CD14-positive monocyte (primary cell): ENCODE measurements at regions not wholly inside any gene's neighbourhood (a gene's known extent, or its start where the extent isn't known, plus 50 kb on each side); places are given as distances from the start of the nearest gene placed in this dataset.

ENCODE experiments used
- DNase-seq, 3 donors: peaks; one replicate each; pipeline ENCODE4 v3.0.0-alpha.2; 2011 to 2022
- H2AFZ ChIP-seq: 2 replicates; pipeline ENCODE4 v1.6.0; 2012; ENCODE audit warnings: mild to moderate bottlenecking, low read depth, low read length, inconsistent platforms; ENCODE audit not compliant: insufficient read depth, poor library complexity, severe bottlenecking
- H3K27ac ChIP-seq, 2 donors: 1 replicate in 1 of 2; 2 replicates in 1 of 2; pipeline ENCODE4 v1.5.1; 2012 to 2013; ENCODE audit warnings: low read length in 2 of 2, control low read depth in 1 of 2, inconsistent platforms in 1 of 2, low read depth in 1 of 2, mild to moderate bottlenecking in 1 of 2
- H3K27me3 ChIP-seq, 2 donors: one replicate each; pipeline versions ENCODE4 v1.6.0 to v1.6.1; 2011 to 2013; ENCODE audit warnings: low read length in 2 of 2; ENCODE audit not compliant: control insufficient read depth in 2 of 2, insufficient read depth in 2 of 2
- H3K36me3 ChIP-seq, 2 donors: replicated peaks in 1 of 2; 1 replicate in 1 of 2; 2 replicates in 1 of 2; pipeline versions ENCODE4 v1.5.1 to v1.6.1; 2012 to 2013; ENCODE audit warnings: low read length in 2 of 2, control low read depth in 1 of 2, inconsistent platforms in 1 of 2, mild to moderate bottlenecking in 1 of 2; ENCODE audit not compliant: insufficient read depth in 2 of 2, control insufficient read depth in 1 of 2
- H3K4me1 ChIP-seq, 2 donors: 1 replicate in 1 of 2; 2 replicates in 1 of 2; pipeline versions ENCODE4 v1.5.1 to v1.6.1; 2012 to 2013; ENCODE audit warnings: low read length in 2 of 2, control low read depth in 1 of 2, inconsistent platforms in 1 of 2, mild to moderate bottlenecking in 1 of 2, moderate library complexity in 1 of 2; ENCODE audit not compliant: insufficient read depth in 2 of 2, control insufficient read depth in 1 of 2
- H3K4me2 ChIP-seq: replicated peaks from 2 replicates; pipeline ENCODE3; 2012; ENCODE audit warnings: low read length, moderate library complexity, mild to moderate bottlenecking; ENCODE audit not compliant: poor library complexity, severe bottlenecking; ENCODE audit errors: extremely low read depth
- H3K4me3 ChIP-seq, 3 experiments: fragments of 200-600 bp in 1 of 3; sonication (generic) in 1 of 3; replicated peaks in 1 of 3; 1 replicate in 2 of 3; 2 replicates in 1 of 3; pipeline ENCODE4 v1.5.1; 2011 to 2013; ENCODE audit warnings: low read length in 3 of 3, mild to moderate bottlenecking in 3 of 3, control low read depth in 2 of 3, low read depth in 2 of 3, inconsistent platforms in 1 of 3, moderate library complexity in 1 of 3
- H3K79me2 ChIP-seq: 2 replicates; pipeline ENCODE4 v1.6.0; 2012; ENCODE audit warnings: mild to moderate bottlenecking, control low read depth, inconsistent platforms, low read length, moderate library complexity; ENCODE audit not compliant: insufficient read depth
- H3K9ac ChIP-seq: 2 replicates; pipeline ENCODE4 v1.6.0; 2017; ENCODE audit warnings: low read length, mild to moderate bottlenecking; ENCODE audit not compliant: insufficient read depth, poor library complexity, severe bottlenecking
- H3K9me3 ChIP-seq, 2 donors: replicated peaks in 1 of 2; 1 replicate in 1 of 2; 2 replicates in 1 of 2; pipeline versions ENCODE4 v1.5.1 to v1.6.1; 2012 to 2013; ENCODE audit warnings: low read length in 2 of 2, control low read depth in 1 of 2; ENCODE audit not compliant: control insufficient read depth in 1 of 2, insufficient read depth in 1 of 2
- H4K20me1 ChIP-seq: 2 replicates; pipeline ENCODE4 v1.6.0; 2012; ENCODE audit warnings: mild to moderate bottlenecking, low read length, control low read depth, moderate library complexity; ENCODE audit not compliant: insufficient read depth
- H3K27ac Mint-ChIP-seq, 7 donors: one replicate each; pipeline ENCODE4 v1.8.0; 2020; ENCODE audit warnings: mild to moderate bottlenecking in 7 of 7, mixed read lengths in 7 of 7, moderate library complexity in 6 of 7, inconsistent platforms in 2 of 7
- H3K27me3 Mint-ChIP-seq, 3 donors: one replicate each; pipeline ENCODE4 v1.8.0; 2021 to 2022; ENCODE audit warnings: low read depth in 3 of 3, mild to moderate bottlenecking in 3 of 3, mixed read lengths in 3 of 3, moderate library complexity in 3 of 3, inconsistent platforms in 1 of 3
- H3K36me3 Mint-ChIP-seq, 2 donors: one replicate each; pipeline ENCODE4 v1.8.0; 2020; ENCODE audit warnings: mixed read lengths in 2 of 2, inconsistent platforms in 1 of 2, mild to moderate bottlenecking in 1 of 2
- H3K4me1 Mint-ChIP-seq: one replicate; pipeline ENCODE4 v1.8.0; 2020; ENCODE audit warnings: mild to moderate bottlenecking, mixed read lengths
- H3K4me3 Mint-ChIP-seq, 2 donors: one replicate each; pipeline ENCODE4 v1.8.0; 2020; ENCODE audit warnings: mild to moderate bottlenecking in 2 of 2, mixed read lengths in 2 of 2, moderate library complexity in 1 of 2
- H3K9me3 Mint-ChIP-seq, 7 donors: one replicate each; pipeline ENCODE4 v1.8.0; 2020 to 2022; ENCODE audit warnings: mixed read lengths in 7 of 7, mild to moderate bottlenecking in 6 of 7, moderate library complexity in 6 of 7, inconsistent platforms in 2 of 7
- WGBS: methylation state at CpG from one replicate; pipeline ENCODE4 v1.1.5; 2013; ENCODE audit warnings: missing lambda C conversion rate; ENCODE audit not compliant: insufficient coverage; 5-methylcytosine and 5-hydroxymethylcytosine counted together
- intact Hi-C, 2 donors: fragments of 100-400 bp; cut with micrococcal nuclease; formaldehyde crosslinking; loops; one replicate each; pipeline versions ENCODE4 v1.15.0 to v1.15.1; 2023
- TF ChIP-seq, protein P1 (sequence below): fragments of 200-600 bp; IDR thresholded peaks from one replicate; pipeline ENCODE4 v1.8.0; 2022; ENCODE audit warnings: antibody characterized with exemption, mild to moderate bottlenecking

DNA sequence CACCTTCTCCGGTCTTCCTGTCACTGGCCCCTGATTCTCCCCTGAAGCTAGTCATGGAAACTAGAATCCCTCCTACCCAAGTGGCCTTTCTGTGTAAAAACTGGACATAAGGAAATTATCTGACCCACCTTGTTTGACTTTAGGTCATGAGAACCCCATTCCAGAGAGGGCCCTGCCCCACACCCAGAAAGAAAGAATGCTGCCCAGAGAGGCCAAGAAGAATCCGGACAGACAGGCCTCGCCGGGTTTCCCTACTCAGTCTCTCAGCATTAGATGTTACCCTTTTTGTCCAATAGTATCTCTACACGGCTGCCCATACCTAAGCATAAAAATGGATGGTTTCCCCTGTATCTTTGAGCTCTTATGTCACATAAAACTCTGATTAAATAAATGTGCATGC is 83.3 kb upstream of the HELT start:
- Histone ChIP-seq H3K9ac (no peak overlapping the region), H3K79me2 (no peaks in the 10 kb centered on the region), H3K4me1 (no peaks in the 10 kb centered on the region), H3K4me2 (no peak overlapping the region), H3K36me3 (no peaks in the 10 kb centered on the region), H3K4me3 (no peak overlapping the region), H3K9me3 (no peaks in the 10 kb centered on the region), H4K20me1 (no peaks in the 10 kb centered on the region), H3K27me3 (no peaks in the 10 kb centered on the region), H2AFZ (no peak overlapping the region), H3K27ac (no peak overlapping the region)
- TF ChIP-seq, protein P1, sequence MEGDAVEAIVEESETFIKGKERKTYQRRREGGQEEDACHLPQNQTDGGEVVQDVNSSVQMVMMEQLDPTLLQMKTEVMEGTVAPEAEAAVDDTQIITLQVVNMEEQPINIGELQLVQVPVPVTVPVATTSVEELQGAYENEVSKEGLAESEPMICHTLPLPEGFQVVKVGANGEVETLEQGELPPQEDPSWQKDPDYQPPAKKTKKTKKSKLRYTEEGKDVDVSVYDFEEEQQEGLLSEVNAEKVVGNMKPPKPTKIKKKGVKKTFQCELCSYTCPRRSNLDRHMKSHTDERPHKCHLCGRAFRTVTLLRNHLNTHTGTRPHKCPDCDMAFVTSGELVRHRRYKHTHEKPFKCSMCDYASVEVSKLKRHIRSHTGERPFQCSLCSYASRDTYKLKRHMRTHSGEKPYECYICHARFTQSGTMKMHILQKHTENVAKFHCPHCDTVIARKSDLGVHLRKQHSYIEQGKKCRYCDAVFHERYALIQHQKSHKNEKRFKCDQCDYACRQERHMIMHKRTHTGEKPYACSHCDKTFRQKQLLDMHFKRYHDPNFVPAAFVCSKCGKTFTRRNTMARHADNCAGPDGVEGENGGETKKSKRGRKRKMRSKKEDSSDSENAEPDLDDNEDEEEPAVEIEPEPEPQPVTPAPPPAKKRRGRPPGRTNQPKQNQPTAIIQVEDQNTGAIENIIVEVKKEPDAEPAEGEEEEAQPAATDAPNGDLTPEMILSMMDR: no peak
- WGBS: 100% methylated on average over 2 of the region's 5 CpGs
- DNase-seq: no peak
- Mint-ChIP-seq H3K4me1 (no peaks in the 10 kb centered on the region), H3K27me3 (peaks cover 0 to 5% (median 3%) of the 10 kb centered on the region in 3 donors), H3K27ac (peak overlapping the region in 1 of 7 donors; percentile 65), H3K4me3 (no peak overlapping the region), H3K9me3 (peaks cover 0 to 7% (median 2%) of the 10 kb centered on the region in 7 donors), H3K36me3 (no peaks in the 10 kb centered on the region)
- intact Hi-C loops: no loop called here

DNA sequence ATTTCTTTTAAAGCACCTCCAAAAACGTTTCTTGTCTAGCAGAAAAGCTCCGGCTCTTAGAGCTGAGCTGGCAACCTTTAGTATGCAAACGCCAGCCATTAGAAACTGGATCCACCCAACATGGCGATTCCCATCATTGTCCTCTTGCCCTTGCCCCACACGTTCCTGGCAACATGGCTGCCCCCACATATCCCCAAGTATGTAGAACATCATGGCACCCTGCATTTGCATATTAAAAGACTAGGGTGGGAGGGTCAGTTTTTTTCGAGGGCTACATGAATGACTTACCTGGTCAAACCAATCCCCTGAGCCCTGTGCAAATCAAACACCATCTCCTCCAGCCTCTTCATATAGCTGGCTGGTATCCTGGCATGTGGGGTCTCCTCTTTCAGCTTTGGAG is 82.2 kb upstream of the HELT start:
- Mint-ChIP-seq H3K36me3 (no peaks in the 10 kb centered on the region), H3K27ac (no peak overlapping the region), H3K4me3 (no peak overlapping the region), H3K27me3 (peaks cover 0 to 5% (median 3%) of the 10 kb centered on the region in 3 donors), H3K9me3 (peaks cover 0 to 9% (median 0%) of the 10 kb centered on the region in 7 donors), H3K4me1 (no peaks in the 10 kb centered on the region)
- no peaks in the 10 kb centered on the region for H3K9me3 ChIP-seq
- no peak overlapping the region for H3K4me2 ChIP-seq
- H3K79me2 ChIP-seq: no peaks in the 10 kb centered on the region
- H4K20me1 ChIP-seq: no peaks in the 10 kb centered on the region
- no peaks in the 10 kb centered on the region for H3K4me1 ChIP-seq
- DNase-seq: no peak
- H3K4me3 ChIP-seq: no peak overlapping the region
- intact Hi-C loops: no loop called here
- H3K27me3 ChIP-seq: no peaks in the 10 kb centered on the region
- H3K36me3 ChIP-seq: no peaks in the 10 kb centered on the region
- H2AFZ ChIP-seq: no peak overlapping the region
- TF ChIP-seq, protein P1: no peak
- H3K27ac ChIP-seq: no peak overlapping the region
- 100% methylated on average over 3 of the region's 6 CpGs for WGBS
- H3K9ac ChIP-seq: no peak overlapping the region
